SJCRH30 (cell line): ENCODE measurements at regions not wholly inside any gene's neighbourhood (a gene's known extent, or its start where the extent isn't known, plus 50 kb on each side); places are given as distances from the start of the nearest gene placed in this dataset.
"Not testable (repeated sequence)": the region's sequence is repeated elsewhere in the genome, so short reads cannot be mapped to it uniquely, and the experiment has no call there.

Experiments used
- DNase-seq, 2 experiments: peaks; one replicate each; pipeline ENCODE4 v3.0.0-alpha.2; 2015 to 2020
- H3K27ac ChIP-seq: fragments of 250-450 bp; sonication (Bioruptor Pico); 2 replicates; pipeline ENCODE4 v1.5.1; 2020; ENCODE audit warnings: mild to moderate bottlenecking, moderate library complexity
- H3K27me3 ChIP-seq: fragments of 250-450 bp; sonication (Bioruptor Pico); 2 replicates; pipeline ENCODE4 v1.5.1; 2020; ENCODE audit warnings: mild to moderate bottlenecking, moderate library complexity
- H3K36me3 ChIP-seq: fragments of 250-450 bp; sonication (Bioruptor Pico); 2 replicates; pipeline ENCODE4 v1.5.1; 2020; ENCODE audit warnings: mild to moderate bottlenecking, moderate library complexity
- H3K4me1 ChIP-seq: fragments of 250-450 bp; sonication (Bioruptor Pico); 2 replicates; pipeline ENCODE4 v1.5.1; 2020; ENCODE audit warnings: mild to moderate bottlenecking, moderate library complexity
- H3K4me3 ChIP-seq: fragments of 250-450 bp; sonication (Bioruptor Pico); 2 replicates; pipeline ENCODE4 v1.5.1; 2020; ENCODE audit warnings: mild to moderate bottlenecking, moderate library complexity
- H3K9me3 ChIP-seq: fragments of 250-450 bp; sonication (Bioruptor Pico); replicated peaks from 2 replicates; pipeline ENCODE4 v1.5.1; 2020; ENCODE audit warnings: mild to moderate bottlenecking, moderate library complexity

DNA sequence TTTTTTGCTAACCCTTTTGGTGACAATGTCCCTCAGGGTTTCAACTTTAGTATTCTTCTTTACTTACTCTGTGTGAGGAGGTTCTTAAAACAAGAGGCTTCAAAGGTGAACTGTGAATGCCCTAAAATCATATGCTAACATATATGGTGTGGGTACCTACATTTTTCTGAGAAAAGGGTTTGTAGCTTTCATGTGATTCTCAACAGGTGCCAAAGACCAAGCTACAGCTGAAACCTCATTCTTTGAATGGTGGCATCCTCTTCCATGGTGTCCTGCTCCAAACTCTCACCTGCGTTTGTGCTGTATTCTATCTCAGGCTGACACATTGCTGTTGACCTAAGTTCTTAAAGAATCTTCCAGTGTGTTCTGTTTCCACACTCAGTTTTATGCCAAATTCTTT is 177.3 kb downstream of the PRL start:
- Histone ChIP-seq H3K9me3 (no peaks in the 10 kb centered on the region), H3K36me3 (no peaks in the 10 kb centered on the region), H3K4me1 (no peaks in the 10 kb centered on the region), H3K27ac (no peak overlapping the region), H3K4me3 (no peak overlapping the region), H3K27me3 (no peaks in the 10 kb centered on the region)
- no peak for DNase-seq

- no peak for DNase-seq
- Histone ChIP-seq H3K4me1 (no peaks in the 10 kb centered on the region), H3K27ac (no peak overlapping the region), H3K4me3 (no peak overlapping the region), H3K36me3 (no peaks in the 10 kb centered on the region), H3K9me3 (peaks cover 4% of the 10 kb centered on the region; the same call in 1 of the 2 replicates), H3K27me3 (no peaks in the 10 kb centered on the region)
Measured at GRCh38 chr6:22124756-22125155, 172.1 kb downstream of the PRL start.

DNA sequence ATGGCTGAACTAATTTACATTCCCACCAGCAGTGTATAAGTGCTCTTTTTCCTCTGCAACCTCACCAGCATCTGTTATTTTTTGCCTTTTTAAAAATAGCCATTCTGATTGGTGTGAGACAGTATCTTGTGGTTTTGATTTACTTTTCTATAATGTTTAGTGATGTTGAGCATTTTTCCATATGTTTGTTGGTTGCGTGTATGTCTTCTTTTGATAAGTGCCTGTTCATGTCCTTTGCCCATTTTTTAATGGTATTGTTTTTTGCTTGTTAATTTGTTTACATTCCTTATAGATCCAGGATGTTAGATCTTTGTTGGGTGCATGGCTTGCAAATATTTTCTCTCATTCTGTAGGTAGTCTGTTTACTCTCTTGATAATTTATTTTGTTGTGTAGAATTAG is 169.9 kb downstream of the PRL start:
- H3K4me1 ChIP-seq: peaks cover under 1% of the 10 kb centered on the region; the same call in 1 of the 2 replicates
- H3K4me3 ChIP-seq: no peak overlapping the region
- DNase-seq: no peak
- no peaks in the 10 kb centered on the region for H3K27me3 ChIP-seq
- H3K36me3 ChIP-seq: no peaks in the 10 kb centered on the region
- H3K9me3 ChIP-seq: peaks cover 4% of the 10 kb centered on the region; the same call in 1 of the 2 replicates
- no peak overlapping the region for H3K27ac ChIP-seq

DNA sequence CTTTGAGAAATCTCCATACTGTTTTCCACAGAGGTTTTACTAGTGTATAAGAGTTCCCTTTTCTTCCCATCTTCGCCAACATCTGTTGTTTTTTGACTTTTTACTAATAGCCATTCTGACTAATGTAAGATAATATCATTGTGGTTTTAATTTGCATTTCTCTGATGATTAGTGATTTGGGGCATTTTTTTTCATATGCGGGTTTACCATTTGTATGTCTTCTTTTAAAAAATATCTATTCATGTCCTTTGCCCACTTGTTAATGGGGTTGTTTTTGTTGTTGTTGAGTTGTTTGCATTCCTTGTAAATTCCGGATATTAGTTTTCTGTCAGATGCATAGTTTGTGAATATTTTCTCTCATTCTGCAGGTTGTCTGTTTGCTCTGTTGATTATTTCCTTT is 167.1 kb downstream of the PRL start:
- Histone ChIP-seq H3K4me1 (peaks cover 17% of the 10 kb centered on the region), H3K27ac (no peak overlapping the region), H3K4me3 (no peak overlapping the region)

DNA sequence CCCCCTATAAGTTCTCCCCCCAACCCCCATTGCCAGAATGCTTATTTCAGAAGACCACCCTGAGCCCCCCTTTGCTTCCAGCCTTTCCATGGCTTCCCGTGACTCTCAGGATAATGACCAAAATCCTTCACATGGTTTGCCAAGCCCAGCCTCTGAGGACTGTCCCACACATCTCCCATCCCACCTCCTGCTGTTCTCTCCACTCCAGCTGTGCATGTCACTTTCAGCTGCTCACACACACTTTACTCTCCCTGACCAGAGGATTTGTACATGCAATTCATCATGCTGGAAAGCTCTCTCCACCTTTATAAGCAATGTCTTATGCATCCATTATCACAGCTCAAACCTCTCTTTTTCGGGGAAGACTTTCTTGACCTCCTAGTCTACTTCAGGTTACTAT is 164.2 kb downstream of the PRL start:
- no peaks in the 10 kb centered on the region for H3K27me3 ChIP-seq
- peak; percentile 84 to 92 for DNase-seq
- H3K27ac ChIP-seq: peak overlapping the region; percentile 85
- no peaks in the 10 kb centered on the region for H3K36me3 ChIP-seq
- H3K9me3 ChIP-seq: no peaks in the 10 kb centered on the region
- H3K4me1 ChIP-seq: peaks cover 17% of the 10 kb centered on the region
- H3K4me3 ChIP-seq: no peak overlapping the region

More for the DNA sequence above, 167.1 kb downstream of the PRL start:
- no peak for DNase-seq
- peaks cover 4% of the 10 kb centered on the region; the same call in 1 of the 2 replicates for H3K9me3 ChIP-seq
- H3K36me3 ChIP-seq: no peaks in the 10 kb centered on the region
- no peaks in the 10 kb centered on the region for H3K27me3 ChIP-seq

- H3K27ac ChIP-seq: peak overlapping the region; percentile 85
- no peaks in the 10 kb centered on the region for H3K27me3 ChIP-seq
- no peaks in the 10 kb centered on the region for H3K36me3 ChIP-seq
- no peak overlapping the region for H3K4me3 ChIP-seq
- DNase-seq: peak; percentile 80 to 92
- no peaks in the 10 kb centered on the region for H3K9me3 ChIP-seq
- peaks cover 17% of the 10 kb centered on the region for H3K4me1 ChIP-seq
Measured at GRCh38 chr6:22133357-22133756, 163.5 kb downstream of the PRL start.

GRCh38 chr6:22134308-22134707 is 162.5 kb downstream of the PRL start:
- Histone ChIP-seq H3K36me3 (no peaks in the 10 kb centered on the region), H3K4me3 (no peak overlapping the region), H3K27me3 (no peaks in the 10 kb centered on the region), H3K27ac (no peak overlapping the region), H3K4me1 (peaks cover 17% of the 10 kb centered on the region), H3K9me3 (no peaks in the 10 kb centered on the region)
- DNase-seq: no peak

- H3K36me3 ChIP-seq: no peaks in the 10 kb centered on the region
- DNase-seq: no peak
Measured at GRCh38 chr6:22135395-22135794, 161.4 kb downstream of the PRL start.

GRCh38 chr6:22140736-22141135 is 156.1 kb downstream of the PRL start:
- DNase-seq, H3K27me3 ChIP-seq, H3K4me1 ChIP-seq, H3K9me3 ChIP-seq, H3K4me3 ChIP-seq, H3K36me3 ChIP-seq: not testable (repeated sequence)
- H3K27ac ChIP-seq: peak overlapping the region; percentile 47

More at GRCh38 chr6:22135395-22135794, 161.4 kb downstream of the PRL start:
- Histone ChIP-seq H3K9me3 (no peaks in the 10 kb centered on the region), H3K4me3 (no peak overlapping the region), H3K4me1 (peaks cover 17% of the 10 kb centered on the region), H3K27me3 (no peaks in the 10 kb centered on the region), H3K27ac (no peak overlapping the region)

GRCh38 chr6:22141241-22141745 is 155.5 kb downstream of the PRL start:
- H3K4me1 ChIP-seq: peaks cover 7% of the 10 kb centered on the region
- peak; percentile 32 to 71 for DNase-seq
- H3K27ac ChIP-seq: peak overlapping the region; percentile 47
- no peak overlapping the region for H3K4me3 ChIP-seq
- H3K27me3 ChIP-seq: no peaks in the 10 kb centered on the region
- no peaks in the 10 kb centered on the region for H3K9me3 ChIP-seq
- no peaks in the 10 kb centered on the region for H3K36me3 ChIP-seq

- no peaks in the 10 kb centered on the region for H3K36me3 ChIP-seq
- H3K27me3 ChIP-seq: no peaks in the 10 kb centered on the region
- DNase-seq: no peak
- H3K4me1 ChIP-seq: peaks cover 7% of the 10 kb centered on the region
- H3K9me3 ChIP-seq: no peaks in the 10 kb centered on the region
- H3K4me3 ChIP-seq: no peak overlapping the region
- H3K27ac ChIP-seq: no peak overlapping the region
Measured at GRCh38 chr6:22142856-22143255, 154.0 kb downstream of the PRL start.

DNA sequence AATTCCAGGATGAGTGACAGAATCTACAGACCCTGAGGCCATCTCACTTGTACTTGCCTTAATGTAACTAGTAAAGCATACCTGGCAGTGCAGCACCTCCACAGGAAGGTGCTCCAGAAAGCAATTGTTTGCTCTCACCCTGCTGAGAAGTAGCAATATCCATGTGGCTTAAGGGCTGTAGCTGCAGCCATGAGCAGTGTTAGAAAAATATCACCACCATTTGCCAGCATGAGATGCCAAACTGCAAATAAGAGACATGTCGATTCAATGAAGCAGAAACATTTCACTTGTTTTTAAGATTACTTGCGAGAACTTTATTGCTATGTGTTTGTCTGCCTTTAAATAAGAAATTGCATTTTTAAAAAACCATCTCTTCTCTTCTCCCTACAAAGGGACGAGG is 151.5 kb downstream of the PRL start:
- peaks cover 7% of the 10 kb centered on the region for H3K4me1 ChIP-seq
- H3K4me3 ChIP-seq: no peak overlapping the region
- H3K27ac ChIP-seq: no peak overlapping the region
- H3K27me3 ChIP-seq: no peaks in the 10 kb centered on the region
- H3K9me3 ChIP-seq: no peaks in the 10 kb centered on the region
- no peak for DNase-seq
- H3K36me3 ChIP-seq: no peaks in the 10 kb centered on the region

GRCh38 chr6:22145823-22146677 is 150.8 kb downstream of the PRL start:
- H3K27me3 ChIP-seq: no peaks in the 10 kb centered on the region
- no peaks in the 10 kb centered on the region for H3K36me3 ChIP-seq
- H3K4me1 ChIP-seq: peaks cover 9% of the 10 kb centered on the region
- H3K4me3 ChIP-seq: peak overlapping the region; percentile 73
- H3K9me3 ChIP-seq: no peaks in the 10 kb centered on the region
- H3K27ac ChIP-seq: peak overlapping the region; percentile 93
- DNase-seq: peak; percentile 73 to 79

- H3K9me3 ChIP-seq: no peaks in the 10 kb centered on the region
- peak overlapping the region; percentile 73 for H3K4me3 ChIP-seq
- H3K27ac ChIP-seq: peak overlapping the region; percentile 93
- DNase-seq: peak; percentile 25 to 43
- H3K4me1 ChIP-seq: peaks cover 3% of the 10 kb centered on the region
- H3K36me3 ChIP-seq: no peaks in the 10 kb centered on the region
- no peaks in the 10 kb centered on the region for H3K27me3 ChIP-seq
Measured at GRCh38 chr6:22146678-22146930, 150.2 kb downstream of the PRL start.

DNA sequence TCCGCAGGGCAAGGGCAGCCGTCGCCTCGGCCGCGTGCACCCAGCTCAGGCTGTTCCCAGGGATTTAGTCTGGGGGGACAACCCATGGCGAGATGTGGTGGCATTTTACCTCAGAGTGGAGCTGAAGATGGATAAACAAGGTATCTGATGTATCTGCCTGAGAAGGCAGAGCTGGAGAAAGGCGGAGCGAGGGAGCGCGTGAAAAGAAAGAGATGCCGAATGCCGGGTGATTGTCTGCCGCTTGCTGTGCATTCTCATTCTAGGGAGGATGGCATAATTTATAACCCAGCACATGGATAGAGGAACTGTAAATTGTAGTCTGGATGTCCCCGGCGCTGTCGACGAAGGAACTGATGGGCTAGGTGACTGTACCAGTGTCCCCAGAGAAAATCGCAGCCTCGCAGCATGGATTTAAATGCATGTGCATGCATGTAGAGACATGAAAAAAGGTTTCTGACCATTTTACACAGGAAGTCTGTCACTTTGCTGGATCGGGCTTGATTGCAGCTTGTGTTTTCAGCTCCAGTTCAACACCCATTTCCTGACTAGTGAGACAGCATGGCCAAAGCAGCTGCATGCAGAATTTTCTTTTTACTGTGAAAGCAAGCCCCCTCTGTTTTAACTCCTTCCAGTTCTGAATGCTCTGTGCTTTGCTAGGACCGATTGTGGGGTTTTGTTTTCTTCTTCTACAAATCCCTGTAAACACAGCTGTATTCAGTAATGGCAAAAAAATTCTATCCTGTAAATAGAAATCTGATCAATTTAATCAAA is 149.7 kb downstream of the PRL start:
- no peaks in the 10 kb centered on the region for H3K9me3 ChIP-seq
- H3K36me3 ChIP-seq: no peaks in the 10 kb centered on the region
- no peaks in the 10 kb centered on the region for H3K27me3 ChIP-seq
- peak overlapping the region; percentile 73 for H3K4me3 ChIP-seq
- peak; percentile 30 to 51 for DNase-seq
- H3K4me1 ChIP-seq: peaks cover 2% of the 10 kb centered on the region; the same call in 1 of the 2 replicates
- peak overlapping the region; percentile 93 for H3K27ac ChIP-seq
